HCEC 1CT (cell line): ENCODE measurements at regions not wholly inside any gene's neighbourhood (a gene's known extent, or its start where the extent isn't known, plus 50 kb on each side); places are given as distances from the start of the nearest gene placed in this dataset.
"Not testable (repeated sequence)": the region's sequence is repeated elsewhere in the genome, so short reads cannot be mapped to it uniquely, and the experiment has no call there.

Experiments
- DNase-seq: peaks from one replicate; pipeline ENCODE4 v3.0.0-alpha.2; 2017

- no peak for DNase-seq
Measured at GRCh38 chr3:74978684-74979083, 364.2 kb upstream of the CNTN3 start.

DNA sequence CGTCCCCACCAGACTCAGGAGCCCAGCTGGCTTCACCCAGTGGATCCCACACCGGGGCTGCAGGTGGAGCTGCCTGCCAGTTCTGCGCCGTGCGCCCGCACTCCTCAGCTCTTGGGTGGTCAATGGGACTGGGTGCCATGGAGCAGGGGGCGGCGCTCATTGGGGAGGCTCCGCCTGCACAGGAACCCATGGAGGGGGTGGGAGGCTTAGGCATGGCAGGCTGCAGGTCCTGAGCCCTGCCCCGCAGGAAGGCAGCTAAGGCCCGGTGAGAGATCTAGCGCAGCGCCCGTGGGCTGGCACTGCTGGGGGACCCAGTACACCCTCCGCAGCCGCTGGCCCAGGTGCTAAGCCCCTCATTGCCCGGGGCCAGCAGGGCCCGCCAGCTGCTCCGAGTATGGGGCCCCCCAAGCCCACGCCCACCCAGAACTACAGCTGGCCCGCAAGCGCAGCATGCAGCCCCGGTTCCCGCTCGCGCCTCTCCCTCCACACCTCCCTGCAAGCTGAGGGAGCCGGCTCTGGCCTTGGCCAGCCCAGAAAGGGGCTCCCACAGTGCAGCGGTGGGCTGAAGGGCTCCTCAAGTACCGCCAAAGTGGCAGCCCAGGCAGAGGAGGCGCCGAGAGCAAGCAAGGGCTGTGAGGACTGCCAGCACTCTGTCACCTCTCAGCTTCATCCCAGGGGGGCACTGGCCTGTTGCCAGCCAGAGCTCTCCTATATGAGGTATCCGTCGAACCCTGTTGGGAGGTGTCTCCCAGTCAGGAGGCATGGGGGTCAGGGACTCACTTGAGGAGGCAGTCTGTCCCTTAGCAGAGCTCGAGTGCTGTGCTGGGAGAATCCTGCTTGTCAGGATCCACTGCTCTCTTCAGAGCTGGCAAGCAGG is 370.8 kb upstream of the CNTN3 start:
- not testable (repeated sequence) for DNase-seq

GRCh38 chr3:74988095-74988494 is 373.6 kb upstream of the CNTN3 start:
- DNase-seq: no peak

GRCh38 chr3:74992898-74993297 is 378.4 kb upstream of the CNTN3 start:
- no peak for DNase-seq

DNA sequence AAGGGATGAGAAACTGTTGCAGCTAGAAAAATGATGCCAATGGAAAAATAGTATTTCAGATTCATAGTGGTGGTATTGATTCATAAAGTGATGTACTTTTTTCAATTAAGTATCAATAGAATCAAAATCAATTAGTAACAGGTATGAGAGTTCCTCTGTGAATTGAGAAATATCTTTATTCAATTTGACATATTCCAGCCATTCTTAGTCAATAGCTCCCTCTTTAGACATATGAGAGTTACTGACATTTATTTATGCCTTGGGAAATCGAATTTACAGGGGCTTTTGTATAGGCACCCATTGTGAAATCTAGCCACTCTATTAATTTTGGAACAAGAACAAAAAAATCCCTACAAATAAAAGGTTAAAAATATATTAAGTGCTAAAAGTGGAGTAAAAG is 386.9 kb upstream of the CNTN3 start:
- DNase-seq: no peak

- DNase-seq: no peak
Measured at GRCh38 chr3:75012791-75013331, 398.4 kb upstream of the CNTN3 start.

DNA sequence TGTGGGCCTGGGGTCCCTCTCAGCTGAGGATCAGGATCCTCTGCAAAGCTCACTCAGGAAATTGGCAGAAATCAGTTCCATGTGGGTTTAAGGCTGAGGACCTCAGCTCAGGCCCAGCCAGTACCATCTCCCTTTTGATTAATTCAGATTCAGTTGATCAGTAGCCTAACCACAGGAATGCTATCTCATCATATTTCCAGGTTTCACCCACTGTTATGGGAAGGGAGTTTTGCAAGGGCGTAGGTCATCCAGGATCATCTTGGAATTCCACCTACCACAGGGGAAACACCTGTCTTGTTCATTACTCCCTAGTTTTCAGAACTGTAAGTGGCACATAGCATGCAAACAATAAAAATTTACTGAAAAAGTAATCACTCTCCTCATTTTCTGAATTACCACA is 399.5 kb upstream of the CNTN3 start:
- no peak for DNase-seq

DNA sequence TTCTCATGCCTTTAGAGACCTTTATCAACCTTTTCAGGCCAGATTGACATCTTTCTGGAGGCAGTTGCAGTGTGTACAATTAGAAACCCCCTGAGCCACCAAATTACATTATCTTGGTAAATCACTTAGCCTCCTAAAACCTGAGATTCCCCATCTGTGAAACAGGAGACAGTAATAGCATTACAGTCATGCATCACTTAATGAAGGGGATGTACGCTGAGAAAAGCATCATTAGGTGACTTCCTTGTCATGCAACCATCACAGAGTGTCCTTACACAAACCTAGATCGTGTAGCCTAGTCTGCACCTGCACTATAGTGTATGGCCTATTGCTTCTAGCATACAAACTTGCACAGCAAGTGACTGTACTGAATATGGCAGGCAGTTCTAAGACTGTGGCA is 400.8 kb upstream of the CNTN3 start:
- DNase-seq: no peak

DNA sequence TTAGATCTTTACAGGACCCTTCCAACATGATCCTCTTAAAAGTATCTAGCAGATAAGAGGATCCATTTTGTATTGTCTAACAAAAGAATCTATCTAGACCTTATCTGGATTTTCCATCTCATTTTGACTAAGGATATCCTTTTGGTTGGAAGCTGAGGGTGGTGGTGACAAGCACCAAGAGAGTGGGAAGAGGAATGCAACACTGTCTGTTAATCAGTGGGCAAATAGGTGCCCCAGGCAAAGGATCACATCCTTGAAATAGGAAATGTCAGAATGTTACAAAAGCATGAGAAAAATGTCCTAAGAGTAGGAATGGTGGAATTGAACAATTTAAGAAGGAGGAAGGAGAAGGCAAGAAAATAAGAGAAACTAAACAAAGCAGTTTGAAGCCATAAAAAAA is 420.7 kb upstream of the CNTN3 start:
- DNase-seq: no peak

- no peak for DNase-seq
Measured at GRCh38 chr3:75042941-75043340, 428.5 kb upstream of the CNTN3 start.

GRCh38 chr3:75048650-75049049 is 434.2 kb upstream of the CNTN3 start:
- no peak for DNase-seq

GRCh38 chr3:75049533-75049932 is 435.1 kb upstream of the CNTN3 start:
- no peak for DNase-seq

GRCh38 chr3:75059120-75059519 is 444.7 kb upstream of the CNTN3 start:
- no peak for DNase-seq

DNA sequence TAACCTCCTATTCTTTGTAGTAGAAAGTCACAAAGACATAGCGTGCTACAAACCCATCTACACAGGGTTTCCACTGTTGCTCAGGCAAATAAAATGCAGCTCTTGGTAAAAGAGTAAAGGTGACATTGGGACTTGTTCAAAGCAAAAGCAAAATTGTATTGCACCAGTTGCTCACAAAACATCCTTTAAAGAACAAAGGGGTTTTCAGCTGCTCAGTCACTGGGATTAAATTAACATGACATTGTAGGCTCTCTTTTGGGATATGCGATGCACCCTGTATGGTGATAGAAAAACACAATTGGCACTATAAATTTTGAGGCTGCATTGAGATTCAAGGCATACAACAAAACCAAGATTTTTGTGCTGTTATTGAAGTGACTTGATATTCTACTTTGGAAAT is 447.3 kb upstream of the CNTN3 start:
- DNase-seq: no peak

DNA sequence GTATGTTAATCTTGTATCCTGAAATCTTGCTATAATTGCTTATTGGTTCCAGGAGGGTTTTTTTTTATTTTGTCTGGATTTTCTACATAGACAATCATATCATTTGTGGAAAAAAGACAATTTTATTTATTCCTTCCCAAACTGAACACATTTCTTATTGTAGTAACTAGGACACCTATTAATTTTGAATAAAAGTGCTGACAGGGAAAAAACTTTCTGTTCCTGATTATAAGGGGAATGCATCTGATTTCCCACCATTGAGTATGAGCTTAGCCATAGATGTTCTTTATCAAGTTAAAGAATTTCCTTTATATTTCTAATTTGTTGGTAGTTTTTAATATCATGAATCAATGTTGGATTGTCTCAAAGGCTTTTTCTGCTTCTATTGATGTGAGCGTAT is 460.7 kb upstream of the CNTN3 start:
- no peak for DNase-seq

DNA sequence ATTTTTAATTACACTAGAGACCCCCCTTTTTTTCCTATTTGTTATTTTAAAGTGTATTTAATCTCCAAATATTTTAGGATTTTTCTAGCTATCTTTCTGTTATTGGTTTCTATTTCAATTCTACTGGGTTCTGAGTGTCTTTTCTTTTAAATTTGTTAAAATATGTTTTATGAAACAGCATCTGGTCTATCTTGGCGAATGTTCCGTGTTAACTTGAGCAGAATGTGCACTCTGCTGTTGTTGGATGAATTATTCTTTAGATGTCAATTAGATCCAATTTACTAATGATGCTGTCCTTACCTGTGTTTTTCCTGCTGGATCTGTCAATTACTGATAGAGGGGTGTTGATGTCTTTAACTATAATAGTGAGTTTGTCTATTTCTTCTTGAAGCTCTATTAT is 462.0 kb upstream of the CNTN3 start:
- no peak for DNase-seq

GRCh38 chr3:75078290-75078689 is 463.8 kb upstream of the CNTN3 start:
- no peak for DNase-seq

- no peak for DNase-seq
Measured at GRCh38 chr3:75082845-75083244, 468.4 kb upstream of the CNTN3 start.

DNA sequence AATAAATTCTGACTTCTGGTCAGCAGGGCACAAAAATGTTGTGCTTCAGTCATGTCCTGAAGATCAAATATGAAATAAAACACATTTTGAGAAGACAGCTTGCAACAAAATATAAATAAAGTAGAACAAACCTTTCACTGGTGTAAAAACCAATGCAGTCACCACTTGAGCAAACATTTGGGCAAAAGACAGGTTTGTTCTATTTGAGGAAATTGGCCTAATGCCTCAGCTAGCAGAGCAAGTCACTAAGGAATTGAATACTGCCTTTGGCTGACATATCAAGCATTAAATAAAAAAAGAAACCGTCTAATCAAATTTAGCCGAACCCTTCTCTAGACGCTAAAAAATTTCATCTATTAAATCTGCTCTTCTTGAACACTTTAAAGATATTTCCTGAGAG is 475.4 kb upstream of the CNTN3 start:
- DNase-seq: no peak

DNA sequence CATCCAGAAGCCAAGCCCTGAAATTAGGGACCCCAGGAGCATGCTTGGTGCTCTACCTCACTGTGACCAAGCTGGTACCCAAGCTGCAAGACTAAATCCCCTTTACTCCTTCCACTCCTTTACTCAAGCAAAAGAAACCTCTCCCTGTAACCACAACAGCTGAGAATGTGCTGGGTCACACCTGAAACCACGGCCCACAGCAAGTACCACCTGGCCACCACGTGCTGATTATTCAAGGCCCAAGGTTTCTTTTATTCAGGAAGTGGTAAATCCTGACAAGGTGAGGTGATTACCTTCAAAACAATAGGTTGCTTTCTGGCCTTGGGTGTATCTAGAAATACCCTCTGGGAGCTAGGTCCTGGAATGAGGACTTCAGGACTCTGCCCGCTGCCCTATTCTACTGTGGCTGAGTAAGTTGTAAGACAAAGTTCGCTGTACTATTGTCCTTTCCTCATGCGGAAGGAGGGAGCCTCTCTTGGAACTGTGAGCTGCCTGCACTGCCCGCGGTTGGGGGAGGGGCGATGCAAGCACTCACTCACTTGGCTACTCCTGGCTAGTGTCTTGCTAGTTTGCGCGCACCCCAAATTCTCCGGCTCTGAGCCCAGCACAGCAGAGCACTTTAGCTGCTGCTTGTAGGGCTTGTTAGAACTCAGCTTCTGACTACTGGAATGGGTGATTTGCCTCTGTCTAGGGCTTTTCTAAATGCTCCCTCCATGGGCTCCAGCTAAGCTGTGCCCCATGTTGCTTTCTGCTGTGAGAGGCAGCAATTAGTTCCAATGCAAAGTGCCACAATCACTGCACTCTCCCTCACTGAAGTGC is 487.1 kb upstream of the CNTN3 start:
- DNase-seq: no peak

GRCh38 chr3:75110741-75111140 is 496.3 kb upstream of the CNTN3 start:
- no peak for DNase-seq

DNA sequence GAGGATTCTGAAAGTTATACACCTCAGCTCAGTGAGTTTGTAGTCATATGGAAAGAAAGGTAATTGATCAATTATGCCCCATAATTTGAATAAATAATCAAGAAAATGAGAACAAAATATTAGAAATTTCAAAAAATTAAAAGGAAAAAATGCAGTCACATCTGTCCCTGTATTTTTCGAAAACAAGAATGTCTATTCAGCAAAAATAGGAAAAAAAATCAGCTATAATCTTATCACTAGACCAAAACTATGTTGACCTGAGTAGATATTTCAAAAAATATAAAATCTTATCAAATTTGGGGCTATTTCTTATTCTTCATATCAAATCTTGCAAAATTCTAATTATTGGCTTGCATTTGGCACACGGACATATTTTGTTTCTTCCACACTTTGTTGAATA is 501.2 kb upstream of the CNTN3 start:
- no peak for DNase-seq

DNA sequence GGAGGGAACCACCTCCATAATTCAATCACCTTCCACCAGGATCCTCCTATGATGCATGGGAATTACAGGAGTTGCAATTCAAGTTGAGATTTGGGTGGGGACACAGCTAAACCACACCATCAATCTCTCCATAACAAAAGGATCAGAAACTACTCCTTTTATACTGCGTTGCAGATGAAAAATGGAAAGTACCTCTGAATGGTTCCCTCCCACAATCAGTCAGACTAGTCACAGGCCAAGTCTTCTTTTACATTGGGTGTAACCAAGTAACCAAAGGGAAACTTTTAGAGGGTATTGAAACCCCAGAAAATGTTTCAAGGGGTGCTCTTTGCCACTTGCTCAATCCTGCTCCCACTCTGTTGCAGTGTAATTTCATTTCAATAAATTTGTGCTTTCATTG is 504.3 kb upstream of the CNTN3 start:
- DNase-seq: no peak

- no peak for DNase-seq
Measured at GRCh38 chr3:75126556-75126955, 512.1 kb upstream of the CNTN3 start.
